ENCODE measurements at regions not wholly inside any gene's neighbourhood (a gene's known extent, or its start where the extent isn't known, plus 50 kb on each side); places are given as distances from the start of the nearest gene placed in this dataset.
"Not testable (repeated sequence)": the region's sequence is repeated elsewhere in the genome, so short reads cannot be mapped to it uniquely, and the experiment has no call there.

DNA sequence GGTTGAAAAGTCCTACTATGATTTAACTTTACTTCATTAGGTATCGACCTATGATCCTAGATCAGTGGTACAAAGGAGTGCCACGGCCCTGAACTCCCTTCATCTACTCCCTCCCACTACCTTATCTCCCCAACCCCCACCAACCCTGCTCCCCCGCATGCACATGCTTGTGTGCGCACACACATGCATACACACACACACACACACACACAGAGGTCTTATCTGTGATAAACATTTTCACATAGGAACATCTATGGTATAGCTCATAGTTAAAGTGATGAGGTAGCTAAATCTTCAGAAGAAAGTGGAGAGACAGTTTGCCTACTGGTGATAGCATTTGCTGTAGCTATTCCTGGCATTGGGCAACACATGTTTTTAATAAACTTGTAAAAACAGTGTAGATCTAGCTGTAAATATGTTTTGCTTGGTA is 471.3 kb downstream of the ZEB2 start:
- no peak for DNase-seq (ENCODE audit: low read depth, low spot score)
- H3K27ac ChIP-seq: no peak overlapping the region

DNA sequence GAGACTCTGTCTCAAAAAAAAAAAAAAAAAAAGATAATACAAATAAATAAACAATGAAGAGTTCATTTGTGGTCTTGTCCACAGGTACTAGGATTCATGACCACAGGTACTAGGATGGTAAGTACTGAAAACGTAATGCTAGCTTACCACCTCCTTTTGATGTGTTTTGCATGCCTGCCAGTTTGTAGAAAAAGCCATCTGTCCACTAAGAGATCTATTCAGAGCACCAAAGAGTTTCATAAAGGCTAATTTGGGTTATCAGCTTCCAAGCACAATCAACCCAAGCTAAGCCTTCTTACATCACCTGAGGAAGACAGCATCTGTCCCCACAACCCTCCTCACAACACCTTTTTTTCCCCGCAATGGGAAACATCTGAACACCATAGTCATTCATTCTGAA is 477.2 kb downstream of the ZEB2 start:
- no peak overlapping the region for H3K27ac ChIP-seq
- no peak for DNase-seq (ENCODE audit: low read depth, low spot score)

DNA sequence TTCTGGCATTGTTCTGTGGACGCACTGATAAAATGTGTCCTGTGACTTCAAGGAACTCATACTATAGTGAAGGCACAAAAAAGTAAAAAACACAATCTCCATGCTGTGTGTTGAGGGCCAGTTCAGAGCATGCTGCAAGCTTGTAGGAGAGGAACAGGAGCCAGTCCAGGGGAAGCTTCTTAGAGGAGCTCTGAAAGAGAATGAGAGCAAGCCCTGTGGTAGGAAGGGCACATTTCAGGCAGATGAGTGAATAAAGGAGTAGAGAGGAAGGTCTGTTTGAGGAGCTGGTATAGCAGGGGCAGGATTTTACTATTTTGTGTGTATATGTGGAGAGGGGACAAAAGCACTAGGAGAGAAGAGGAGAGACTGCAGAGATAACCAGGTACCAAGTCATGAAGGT is 478.3 kb downstream of the ZEB2 start:
- H3K27ac ChIP-seq: no peak overlapping the region
- no peak for DNase-seq (ENCODE audit: low read depth, low spot score)

DNA sequence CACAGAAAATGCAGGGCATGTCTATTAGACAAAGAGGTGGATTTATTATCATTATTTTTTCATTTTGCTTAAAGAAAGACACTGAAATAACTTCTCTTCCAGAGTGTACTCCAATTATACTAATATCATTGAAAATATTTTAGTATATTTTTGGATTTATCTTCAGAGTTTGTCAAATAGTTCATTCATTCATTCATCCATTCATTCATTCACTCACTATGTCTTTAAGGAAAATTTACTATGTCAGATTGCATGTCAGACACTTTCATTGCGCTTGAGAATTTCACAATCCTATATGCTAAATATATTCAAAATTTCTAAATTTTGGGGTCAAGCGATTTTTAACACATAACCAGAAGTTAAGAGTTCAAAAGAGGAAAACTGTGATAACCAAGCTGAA is 479.1 kb downstream of the ZEB2 start:
- H3K27ac ChIP-seq: no peak overlapping the region

DNA sequence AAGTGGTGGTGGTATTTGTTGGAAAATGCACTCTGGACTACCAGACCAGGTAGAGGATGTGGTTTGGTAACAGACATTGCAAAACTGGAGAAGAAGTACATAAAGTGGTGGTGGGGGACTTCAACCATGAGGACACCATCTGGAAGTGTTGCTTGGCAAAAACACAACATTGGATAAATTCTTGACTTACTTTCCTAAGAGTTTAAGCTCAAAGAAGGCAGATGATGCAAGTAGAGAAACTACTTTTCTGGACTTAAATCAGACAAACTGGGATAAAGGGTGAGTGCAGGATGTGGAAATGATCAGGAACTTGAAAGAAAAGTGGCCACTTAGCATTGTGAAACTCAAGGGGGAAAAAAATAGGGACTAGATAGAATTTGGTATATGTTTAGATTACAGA is 487.4 kb downstream of the ZEB2 start:
- H3K27ac ChIP-seq: no peak overlapping the region
- DNase-seq (ENCODE audit: low read depth, low spot score): no peak

More for the DNA sequence above, 479.1 kb downstream of the ZEB2 start:
- no peak for DNase-seq (ENCODE audit: low read depth, low spot score)

DNA sequence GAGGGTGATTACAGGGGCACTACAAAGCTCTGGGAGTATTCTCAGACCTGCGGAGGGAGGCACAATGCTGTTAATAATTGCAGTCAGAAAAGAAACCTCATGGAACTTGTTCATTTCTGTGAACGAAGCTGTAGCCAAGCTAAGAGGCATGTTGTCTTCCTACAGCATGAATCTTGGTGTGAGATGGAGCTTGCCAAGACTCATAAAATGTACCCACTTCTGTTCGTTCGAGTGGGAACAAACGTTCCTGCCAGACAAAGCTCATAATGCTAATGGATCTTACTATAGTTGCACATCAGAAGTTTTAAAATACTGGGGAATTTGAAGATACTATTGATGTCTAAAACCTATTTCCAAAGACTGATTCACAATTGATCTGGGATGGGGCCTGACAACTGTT is 489.1 kb downstream of the ZEB2 start:
- DNase-seq (ENCODE audit: low read depth, low spot score): no peak
- no peak overlapping the region for H3K27ac ChIP-seq

DNA sequence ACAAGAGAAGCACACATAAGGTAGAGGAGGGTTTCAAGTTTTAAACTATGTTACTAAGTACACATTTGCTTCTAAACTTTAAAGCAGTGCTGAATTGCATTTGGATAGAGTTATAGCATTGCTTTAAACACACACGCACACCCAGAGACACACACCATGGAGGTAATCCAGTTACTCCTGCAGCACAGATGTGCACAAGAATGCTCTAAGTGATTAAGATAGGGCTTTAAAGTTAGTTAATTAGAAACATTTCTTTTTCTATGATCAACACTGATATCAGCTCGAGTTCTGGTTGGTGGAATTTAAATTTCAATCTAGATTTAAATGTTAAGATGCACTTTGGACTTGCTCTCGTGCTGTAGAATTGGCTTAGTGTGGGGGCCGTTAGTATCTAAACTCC is 492.3 kb downstream of the ZEB2 start:
- H3K27ac ChIP-seq: no peak overlapping the region

DNA sequence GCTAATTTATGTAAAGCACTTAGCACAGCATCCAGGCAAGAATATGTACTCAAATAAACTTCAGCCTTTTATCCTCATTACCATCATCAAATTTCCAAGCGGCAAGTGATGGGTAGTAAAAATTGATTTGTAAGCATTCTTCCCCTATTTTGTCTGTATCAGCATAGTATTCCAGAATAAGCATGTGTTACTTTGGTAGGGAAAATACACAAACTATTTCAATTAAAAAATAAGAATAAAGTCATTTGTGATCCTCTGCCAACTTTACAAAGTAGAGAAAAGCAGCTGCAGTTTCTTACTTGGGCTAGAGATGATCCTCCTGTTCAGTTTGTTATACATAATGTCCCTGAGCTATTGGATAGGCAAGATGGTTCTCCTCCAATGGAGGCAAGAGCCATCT is 493.2 kb downstream of the ZEB2 start:
- H3K27ac ChIP-seq: no peak overlapping the region
- DNase-seq (ENCODE audit: low read depth, low spot score): no peak

More for the DNA sequence above, 492.3 kb downstream of the ZEB2 start:
- no peak for DNase-seq (ENCODE audit: low read depth, low spot score)

DNA sequence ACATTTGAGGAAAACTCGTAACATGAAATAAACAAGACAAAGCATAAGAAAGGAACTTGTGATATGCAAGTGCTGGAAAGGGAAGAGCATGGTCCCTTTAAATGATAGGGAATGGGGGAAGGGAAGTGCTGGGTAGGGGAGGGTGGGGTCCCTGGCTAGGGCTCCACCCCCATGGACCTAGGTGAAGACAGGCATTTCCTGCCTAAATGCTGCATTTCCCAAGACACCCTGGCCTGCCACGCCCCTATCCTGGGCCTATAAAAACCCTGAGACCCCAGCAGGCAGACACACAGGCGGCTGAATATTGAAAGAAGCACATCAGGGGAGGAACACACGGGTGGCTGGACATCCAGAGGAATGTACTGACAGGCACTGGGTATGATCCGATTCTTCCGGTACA is 499.9 kb downstream of the ZEB2 start:
- no peak for DNase-seq (ENCODE audit: low read depth, low spot score)
- no peak overlapping the region for H3K27ac ChIP-seq

DNA sequence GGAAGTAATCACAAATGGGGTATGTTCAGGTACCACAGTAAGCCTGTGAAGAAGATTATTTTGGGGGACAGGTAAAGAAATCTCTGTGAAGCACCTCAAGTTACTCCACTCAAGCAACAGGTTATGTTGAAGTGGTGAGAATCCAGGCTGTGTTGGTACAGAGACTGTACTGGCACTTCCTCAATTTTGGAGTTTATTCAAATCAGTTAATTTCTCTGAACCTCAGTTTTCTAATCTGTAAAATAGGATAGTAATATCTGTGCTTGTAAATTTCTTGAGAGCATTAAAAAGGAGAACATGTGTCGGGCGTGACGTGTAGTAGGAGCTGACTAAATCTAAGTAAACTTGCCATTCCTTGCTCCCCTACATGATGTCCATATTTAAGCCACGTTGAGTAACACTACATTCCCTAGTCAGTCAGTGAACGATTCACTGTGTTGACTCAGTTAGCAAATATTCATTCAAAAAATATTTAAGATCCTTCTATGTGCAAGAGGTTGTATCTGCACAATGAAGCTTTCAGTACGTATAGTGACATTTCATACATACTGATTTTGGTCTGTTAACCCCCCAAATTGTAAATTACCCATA is 504.2 kb downstream of the ZEB2 start:
- peak overlapping the region; percentile 28 for H3K27ac ChIP-seq
- peak; percentile 75 for DNase-seq (ENCODE audit: low read depth, low spot score)

DNA sequence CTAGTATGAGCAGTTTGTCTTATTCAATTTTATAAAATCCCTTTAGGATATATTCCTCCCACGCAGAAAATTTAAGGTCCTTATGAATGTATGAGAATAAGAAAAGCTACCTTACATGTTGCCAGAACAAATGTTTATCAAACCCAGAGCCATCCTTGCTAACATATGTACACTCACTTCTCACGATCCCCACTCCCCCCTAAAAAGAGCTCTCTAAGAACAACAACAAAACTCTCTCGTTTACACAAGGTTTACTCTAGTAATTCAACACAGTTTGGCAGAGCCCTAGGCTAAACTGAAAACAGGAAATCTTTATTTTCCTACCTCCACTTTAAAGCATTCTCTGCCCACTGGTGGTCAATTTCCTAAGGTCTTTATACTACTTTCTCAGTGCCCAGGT is 504.9 kb downstream of the ZEB2 start:
- DNase-seq (ENCODE audit: low read depth, low spot score): no peak
- H3K27ac ChIP-seq: peak overlapping the region; percentile 28

DNA sequence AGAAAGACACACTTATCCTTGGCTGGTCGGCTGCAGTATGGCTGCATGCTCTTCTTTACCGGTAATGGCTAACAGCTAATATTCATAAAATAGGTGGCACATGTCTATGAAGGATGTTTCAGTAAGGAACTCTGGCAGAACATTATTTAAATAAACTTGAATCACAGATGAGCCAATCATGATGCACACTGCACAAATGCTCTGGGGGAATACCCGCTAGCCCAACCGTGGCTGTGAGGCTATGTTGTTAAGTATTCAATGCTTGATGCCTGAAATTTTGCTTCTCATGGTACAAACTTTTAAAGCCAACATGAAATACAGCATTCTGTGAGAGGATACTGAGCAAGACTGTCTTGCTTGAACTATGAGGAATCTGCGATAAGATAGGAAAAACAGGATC is 505.8 kb downstream of the ZEB2 start:
- H3K27ac ChIP-seq: peak overlapping the region; percentile 28
- DNase-seq (ENCODE audit: low read depth, low spot score): no peak

DNA sequence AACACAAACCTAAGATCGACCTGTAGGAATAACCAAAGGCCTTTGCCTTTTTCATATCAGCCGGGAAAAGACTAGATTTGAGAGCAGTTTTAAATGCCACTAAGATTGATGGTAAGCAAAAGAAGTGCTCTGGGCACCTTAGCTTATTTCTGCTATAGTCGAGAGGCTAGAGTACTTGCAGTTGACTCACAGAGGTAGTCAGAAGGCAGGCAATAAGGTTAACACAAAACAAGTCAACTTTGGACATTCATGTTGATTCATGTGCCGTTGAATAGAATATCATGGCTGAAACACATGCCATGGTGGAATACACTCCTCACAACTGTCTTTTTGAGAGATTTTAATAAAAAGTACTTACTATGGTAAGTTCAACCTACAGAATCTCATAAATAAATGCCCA is 507.6 kb downstream of the ZEB2 start:
- peak overlapping the region; percentile 77 for H3K27ac ChIP-seq
- DNase-seq (ENCODE audit: low read depth, low spot score): peak; percentile 26

DNA sequence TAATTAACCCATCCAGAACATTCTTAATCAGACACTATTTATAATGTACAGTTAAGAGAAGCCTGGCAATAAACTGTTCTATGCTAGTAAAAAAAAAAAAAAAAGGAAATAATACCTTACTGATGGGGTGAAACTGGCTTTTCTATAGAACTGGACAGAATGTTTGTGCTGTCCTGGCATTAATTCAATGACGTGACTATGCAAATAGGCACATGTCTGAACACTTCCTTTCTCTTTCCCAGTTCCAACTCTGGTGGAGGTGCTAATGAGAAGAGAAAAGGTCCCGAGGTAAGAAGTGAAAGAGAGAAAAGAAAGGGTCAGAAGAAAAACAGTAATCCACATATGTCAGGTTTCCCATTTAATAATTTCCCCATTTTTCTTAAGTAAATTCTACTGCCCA is 508.4 kb downstream of the ZEB2 start:
- DNase-seq (ENCODE audit: low read depth, low spot score): no peak
- peak overlapping the region; percentile 77 for H3K27ac ChIP-seq

DNA sequence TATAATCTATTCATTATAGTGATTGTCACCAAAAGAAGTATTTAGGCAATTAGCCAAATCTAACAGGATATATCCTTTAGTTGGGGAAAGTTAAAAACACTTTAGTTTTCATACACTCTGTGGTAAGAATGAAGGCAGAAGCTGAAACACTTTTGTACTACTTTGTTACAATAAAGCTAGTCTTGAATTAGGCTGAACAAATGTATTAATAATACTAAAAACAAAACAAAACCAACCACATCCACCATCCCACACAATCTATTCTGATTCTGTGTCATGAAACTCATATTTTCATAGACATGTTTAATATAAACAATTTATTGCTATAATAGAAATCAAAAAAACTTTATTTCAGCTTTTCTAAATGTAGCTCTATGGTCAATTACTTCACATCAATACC is 508.8 kb downstream of the ZEB2 start:
- DNase-seq (ENCODE audit: low read depth, low spot score): no peak

DNA sequence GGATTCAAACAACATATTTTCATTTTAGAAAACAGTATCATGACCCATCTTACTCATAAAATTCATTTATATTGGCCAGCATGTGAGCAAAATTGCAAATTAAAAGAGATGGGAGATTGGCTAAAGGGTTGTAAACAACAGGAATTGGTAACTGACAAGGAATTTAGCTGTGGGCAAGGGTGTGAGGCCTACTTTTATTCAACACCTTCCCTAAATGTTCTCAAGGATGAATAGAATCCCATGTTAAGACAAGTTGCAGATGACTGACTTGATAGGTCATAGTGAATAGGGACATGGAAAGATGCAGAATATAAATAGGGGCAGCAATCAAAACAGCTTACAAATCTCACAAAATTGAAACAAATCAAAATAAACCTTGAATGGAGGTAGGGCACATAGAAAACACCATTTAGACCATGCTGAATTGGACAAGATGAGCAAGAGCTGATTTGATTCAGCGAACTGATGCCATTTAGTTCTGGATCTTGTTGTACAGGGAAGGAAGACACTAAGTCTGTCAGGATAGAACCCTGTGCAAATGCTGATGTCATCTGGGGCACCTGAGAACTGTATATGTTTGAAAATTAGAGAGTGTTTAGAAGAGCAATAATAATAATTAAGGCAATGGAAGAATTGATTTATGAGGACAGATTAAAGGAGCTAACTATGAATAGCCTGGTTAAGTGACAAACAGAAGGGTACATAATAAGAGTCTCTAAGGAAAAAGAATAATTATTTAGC is 509.7 kb downstream of the ZEB2 start:
- DNase-seq (ENCODE audit: low read depth, low spot score): no peak
- H3K27ac ChIP-seq: peak overlapping the region; percentile 77

More for the DNA sequence above, 508.8 kb downstream of the ZEB2 start:
- peak overlapping the region; percentile 77 for H3K27ac ChIP-seq

DNA sequence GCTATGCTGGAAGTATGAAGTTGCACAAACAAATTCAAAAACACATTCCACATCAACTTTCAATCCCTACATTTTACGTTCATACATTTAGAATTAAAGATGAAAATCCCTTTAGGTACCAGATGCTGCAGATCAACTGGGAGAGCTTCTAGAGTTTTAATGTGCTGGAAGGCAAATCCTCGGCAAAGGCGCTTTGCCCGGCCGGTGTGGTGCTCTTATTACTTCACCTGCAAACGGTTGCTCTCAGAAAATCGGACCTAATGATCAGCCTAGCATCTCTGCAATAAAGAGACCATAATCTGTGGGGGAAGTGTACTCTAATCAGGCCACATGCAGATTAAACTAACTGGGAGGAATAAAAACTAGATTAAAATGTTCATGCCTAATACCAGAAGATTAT is 513.8 kb downstream of the ZEB2 start:
- no peak overlapping the region for H3K27ac ChIP-seq
- no peak for DNase-seq (ENCODE audit: low read depth, low spot score)

DNA sequence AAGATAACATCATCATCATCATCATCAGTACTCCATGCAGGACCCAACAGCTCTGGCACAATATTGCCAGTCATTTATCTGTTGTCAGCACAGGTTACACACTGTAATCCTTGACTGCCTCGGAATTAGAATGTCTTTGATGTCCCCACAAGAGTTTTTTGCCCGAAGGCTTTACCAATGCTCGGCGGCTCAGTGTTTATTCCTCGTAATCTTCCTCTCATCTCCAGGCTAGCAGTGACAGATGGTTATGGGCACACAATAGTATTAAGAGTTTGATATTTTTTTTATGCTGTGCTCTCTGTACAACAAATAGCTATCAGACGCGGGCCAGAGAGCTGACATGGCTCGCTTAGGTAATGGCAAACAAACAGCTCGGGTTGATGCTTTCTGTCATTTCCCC is 515.2 kb downstream of the ZEB2 start:
- DNase-seq (ENCODE audit: low read depth, low spot score): no peak
- no peak overlapping the region for H3K27ac ChIP-seq

DNA sequence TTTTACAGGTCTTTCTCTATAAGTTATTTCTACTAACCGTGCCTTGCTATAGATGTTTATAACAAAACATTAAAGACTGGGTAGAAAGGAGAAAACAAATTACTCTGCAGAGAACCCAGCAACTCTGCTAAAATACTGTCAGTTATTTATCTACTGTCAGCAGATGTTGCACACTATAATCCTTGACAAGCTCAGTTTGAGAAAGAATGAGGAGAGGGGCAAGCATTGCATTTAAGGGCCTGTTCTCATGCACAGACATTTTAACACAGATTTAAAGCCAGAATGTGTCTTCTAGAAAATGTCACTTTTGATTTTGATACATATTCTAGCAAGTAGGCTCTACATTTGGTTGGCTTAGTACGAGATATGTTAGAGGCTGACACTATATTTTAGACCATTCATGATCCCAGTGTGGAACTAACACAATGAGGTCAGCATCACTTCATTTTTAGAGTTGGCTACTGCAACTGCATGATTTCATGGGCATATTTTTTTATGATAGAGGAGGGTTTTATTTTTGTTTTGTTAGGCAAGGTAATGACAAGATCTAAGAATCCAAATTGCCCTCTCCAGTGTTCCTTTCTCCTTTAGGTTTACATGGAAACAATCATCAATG is 516.4 kb downstream of the ZEB2 start:
- no peak overlapping the region for H3K27ac ChIP-seq
- no peak for DNase-seq (ENCODE audit: low read depth, low spot score)

DNA sequence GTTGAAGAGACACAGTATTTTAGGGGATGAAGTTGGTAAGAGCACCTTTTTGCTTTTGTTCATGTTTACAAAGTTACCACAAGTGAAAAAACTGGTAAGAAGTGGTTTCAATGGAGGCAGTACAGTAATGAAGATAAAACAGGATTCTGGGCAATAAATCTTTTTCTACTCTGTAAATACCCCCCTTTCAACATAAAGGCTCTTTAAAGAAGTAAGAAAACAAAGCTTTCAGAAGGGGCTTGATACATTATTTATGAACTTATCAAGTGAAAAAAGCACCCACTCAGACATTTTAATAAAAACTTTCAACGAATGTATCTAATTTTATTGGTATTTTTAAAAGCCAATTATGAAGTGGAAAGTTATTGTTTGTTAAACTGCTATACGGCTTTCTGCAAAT is 522.9 kb downstream of the ZEB2 start:
- H3K27ac ChIP-seq: no peak overlapping the region
- DNase-seq (ENCODE audit: low read depth, low spot score): no peak

DNA sequence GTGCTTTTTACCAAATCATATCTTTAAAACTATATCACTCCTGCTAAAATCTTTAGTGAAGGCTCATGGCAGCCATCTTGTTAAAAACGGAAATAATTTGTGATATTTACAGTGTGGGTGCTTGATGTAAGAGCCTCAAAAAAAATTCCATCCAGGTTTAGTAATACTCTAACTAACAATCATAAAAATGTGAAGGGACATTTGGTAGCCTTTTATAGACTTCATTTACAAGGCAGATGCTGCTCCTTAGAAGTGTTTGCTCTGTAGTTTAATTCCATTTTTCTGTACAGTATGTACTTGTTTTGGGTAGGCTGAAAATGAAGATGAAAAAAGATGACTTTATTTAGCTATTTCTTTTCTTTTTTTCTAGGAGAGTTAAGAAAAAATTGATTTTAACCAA is 525.0 kb downstream of the ZEB2 start:
- no peak overlapping the region for H3K27ac ChIP-seq
- no peak for DNase-seq (ENCODE audit: low read depth, low spot score)

DNA sequence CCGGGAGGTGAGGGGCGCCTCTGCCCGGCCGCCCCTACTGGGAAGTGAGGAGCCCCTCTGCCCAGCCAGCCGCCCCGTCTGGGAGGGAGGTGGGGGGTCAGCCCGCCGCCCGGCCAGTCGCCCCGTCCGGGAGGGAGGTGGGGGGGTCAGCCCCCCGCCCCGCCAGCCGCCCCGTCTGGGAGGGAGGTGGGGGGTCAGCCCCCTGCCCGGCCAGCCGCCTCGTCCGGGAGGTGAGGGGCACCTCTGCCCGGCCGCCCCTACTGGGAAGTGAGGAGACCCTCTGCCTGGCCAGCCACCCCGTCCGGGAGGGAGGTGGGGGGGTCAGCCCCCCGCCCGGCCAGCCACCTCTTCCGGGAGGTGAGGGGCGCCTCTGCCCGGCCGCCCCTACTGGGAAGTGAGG is 528.3 kb downstream of the ZEB2 start:
- not testable (repeated sequence) for H3K27ac ChIP-seq; DNase-seq (ENCODE audit: low read depth, low spot score)
